ENCODE measurements at regions not wholly inside any gene's neighbourhood (a gene's known extent, or its start where the extent isn't known, plus 50 kb on each side); places are given as distances from the start of the nearest gene placed in this dataset.

- Histone ChIP-seq H3K9me3 (ENCODE audit: low read depth) (no peaks in the 10 kb centered on the region), H2AFZ (no peak overlapping the region), H3K9me2 (replicated peaks; ENCODE audit: insufficient read depth) (no peaks in the 10 kb centered on the region), H4K20me1 (ENCODE audit: insufficient read depth, poor library complexity, severe bottlenecking) (no peaks in the 10 kb centered on the region), H3K4me3 (no peak overlapping the region), H3K79me2 (no peaks in the 10 kb centered on the region), H3K4me2 (no peak overlapping the region), H3K27ac (no peak overlapping the region), H3K36me3 (replicated peaks; ENCODE audit: insufficient read depth, low read depth) (no peaks in the 10 kb centered on the region), H3K4me1 (ENCODE audit: insufficient read depth) (no peaks in the 10 kb centered on the region), H3K27me3 (no peaks in the 10 kb centered on the region)
- no peak for DNase-seq (ENCODE audit: low spot score)
- TF ChIP-seq CTCF (IDR thresholded peaks at IDR 0.05; ENCODE audit: poor library complexity), result no peak
These were observed 249.6 kb upstream of the COL8A1 start for GRCh38 chr3:99388780-99389179.

DNA sequence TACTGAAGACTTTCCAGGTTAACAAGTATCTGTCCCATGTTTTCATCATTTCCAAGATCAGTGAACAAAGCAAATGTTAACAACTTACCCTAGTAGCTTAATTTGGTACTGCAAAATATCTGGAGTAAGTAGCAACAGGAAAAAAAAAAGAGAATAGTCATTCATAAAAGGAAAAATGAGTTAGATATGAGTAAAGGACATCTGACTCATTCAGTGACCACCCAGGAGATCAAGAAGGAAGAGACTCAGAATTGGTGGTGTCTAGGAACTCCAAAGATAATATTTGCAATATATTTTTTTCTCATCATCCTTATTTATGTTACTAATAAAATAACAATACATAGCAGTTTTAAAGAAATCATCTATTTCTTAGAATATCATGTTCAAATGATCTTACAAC is 253.8 kb upstream of the COL8A1 start:
- Histone ChIP-seq H3K27ac (no peak overlapping the region), H3K9me2 (replicated peaks; ENCODE audit: insufficient read depth) (no peaks in the 10 kb centered on the region), H3K27me3 (no peaks in the 10 kb centered on the region), H3K36me3 (replicated peaks; ENCODE audit: insufficient read depth, low read depth) (no peaks in the 10 kb centered on the region), H4K20me1 (ENCODE audit: insufficient read depth, poor library complexity, severe bottlenecking) (no peaks in the 10 kb centered on the region), H2AFZ (no peak overlapping the region), H3K4me3 (no peak overlapping the region), H3K79me2 (no peaks in the 10 kb centered on the region), H3K9me3 (ENCODE audit: low read depth) (no peaks in the 10 kb centered on the region), H3K4me2 (no peak overlapping the region), H3K4me1 (ENCODE audit: insufficient read depth) (no peaks in the 10 kb centered on the region)
- TF ChIP-seq EZH2 (IDR thresholded peaks at IDR 0.05; ENCODE audit: borderline replicate concordance), result no peak
- no peak for TF ChIP-seq EZH2phosphoT487 (IDR thresholded peaks at IDR 0.05; ENCODE audit: low read depth, severe bottlenecking, unreplicated experiment)
- no peak for TF ChIP-seq CTCF (IDR thresholded peaks at IDR 0.05; ENCODE audit: poor library complexity)
- DNase-seq (ENCODE audit: low spot score), result no peak

GRCh38 chr3:99376926-99377325 is 261.5 kb upstream of the COL8A1 start:
- 93% methylated on average over 3 of the region's 3 CpGs for WGBS (ENCODE audit: low lambda C conversion rate, missing lambda C conversion rate)

More at GRCh38 chr3:99376926-99377325, 261.5 kb upstream of the COL8A1 start:
- no peak overlapping the region for H3K4me3 ChIP-seq
- H3K79me2 ChIP-seq, result no peaks in the 10 kb centered on the region
- no peak overlapping the region for H3K27ac ChIP-seq
- no peaks in the 10 kb centered on the region for H3K27me3 ChIP-seq
- no peaks in the 10 kb centered on the region for H3K4me1 ChIP-seq (ENCODE audit: insufficient read depth)
- DNase-seq (ENCODE audit: low spot score), result no peak
- H3K9me2 ChIP-seq (replicated peaks; ENCODE audit: insufficient read depth), result no peaks in the 10 kb centered on the region
- TF ChIP-seq CTCF (IDR thresholded peaks at IDR 0.05; ENCODE audit: poor library complexity), result no peak
- no peak for TF ChIP-seq EZH2phosphoT487 (IDR thresholded peaks at IDR 0.05; ENCODE audit: low read depth, severe bottlenecking, unreplicated experiment)
- no peak for TF ChIP-seq EZH2 (IDR thresholded peaks at IDR 0.05; ENCODE audit: borderline replicate concordance)
- H3K9me3 ChIP-seq (ENCODE audit: low read depth), result no peaks in the 10 kb centered on the region
- H2AFZ ChIP-seq, result no peak overlapping the region
- H3K4me2 ChIP-seq, result no peak overlapping the region
- no peaks in the 10 kb centered on the region for H4K20me1 ChIP-seq (ENCODE audit: insufficient read depth, poor library complexity, severe bottlenecking)
- H3K36me3 ChIP-seq (replicated peaks; ENCODE audit: insufficient read depth, low read depth), result no peaks in the 10 kb centered on the region
